Stimulated activated CD4-positive, alpha-beta T cell treated with anti-CD3 and anti-CD28 coated beads, Interleukin-2, amount 100 ng/mL, for 24 hours (primary cell): ENCODE measurements at regions not wholly inside any gene's neighbourhood (a gene's known extent, or its start where the extent isn't known, plus 50 kb on each side); places are given as distances from the start of the nearest gene placed in this dataset.
"Not testable (repeated sequence)": the region's sequence is repeated elsewhere in the genome, so short reads cannot be mapped to it uniquely, and the experiment has no call there.

Source experiments
- DNase-seq, 2 donors: peaks; one replicate each; pipeline ENCODE4 v3.0.0-alpha.2; 2020

DNA sequence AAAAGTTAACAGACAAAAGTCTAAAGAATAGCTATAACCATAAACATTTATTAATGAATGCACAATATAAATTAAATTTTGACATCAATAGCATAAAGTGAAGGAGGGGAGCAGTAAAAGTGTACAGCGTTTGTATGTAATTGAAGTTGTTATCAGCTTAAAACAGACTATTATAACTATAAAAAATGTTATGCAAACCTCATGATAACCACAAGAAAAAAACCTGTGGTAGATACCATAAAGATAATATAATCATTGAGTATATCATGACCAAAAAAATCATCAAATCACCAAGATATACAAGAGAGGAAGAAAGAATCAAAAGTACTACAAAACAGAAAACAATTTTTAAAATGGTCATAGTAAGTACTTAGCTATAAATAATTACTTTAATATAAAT is 122.1 kb upstream of the ID2 start:
- no peak for DNase-seq

DNA sequence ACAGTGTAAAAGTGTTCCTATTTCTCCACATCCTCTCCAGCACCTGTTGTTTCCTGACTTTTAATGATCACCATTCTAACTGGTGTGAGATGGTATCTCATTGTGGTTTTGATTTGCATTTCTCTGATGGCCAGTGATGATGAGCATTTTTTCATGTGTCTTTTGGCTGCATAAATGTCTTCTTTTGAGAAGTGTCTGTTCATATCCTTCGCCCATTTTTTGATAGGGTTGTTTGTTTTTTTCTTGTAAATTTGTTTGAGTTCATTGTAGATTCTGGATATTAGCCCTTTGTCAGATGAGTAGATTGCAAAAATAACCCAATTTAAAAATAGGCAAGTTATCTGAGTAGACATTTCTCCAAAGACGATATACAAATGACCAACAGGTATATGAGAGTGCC is 120.2 kb upstream of the ID2 start:
- DNase-seq: not testable (repeated sequence)

DNA sequence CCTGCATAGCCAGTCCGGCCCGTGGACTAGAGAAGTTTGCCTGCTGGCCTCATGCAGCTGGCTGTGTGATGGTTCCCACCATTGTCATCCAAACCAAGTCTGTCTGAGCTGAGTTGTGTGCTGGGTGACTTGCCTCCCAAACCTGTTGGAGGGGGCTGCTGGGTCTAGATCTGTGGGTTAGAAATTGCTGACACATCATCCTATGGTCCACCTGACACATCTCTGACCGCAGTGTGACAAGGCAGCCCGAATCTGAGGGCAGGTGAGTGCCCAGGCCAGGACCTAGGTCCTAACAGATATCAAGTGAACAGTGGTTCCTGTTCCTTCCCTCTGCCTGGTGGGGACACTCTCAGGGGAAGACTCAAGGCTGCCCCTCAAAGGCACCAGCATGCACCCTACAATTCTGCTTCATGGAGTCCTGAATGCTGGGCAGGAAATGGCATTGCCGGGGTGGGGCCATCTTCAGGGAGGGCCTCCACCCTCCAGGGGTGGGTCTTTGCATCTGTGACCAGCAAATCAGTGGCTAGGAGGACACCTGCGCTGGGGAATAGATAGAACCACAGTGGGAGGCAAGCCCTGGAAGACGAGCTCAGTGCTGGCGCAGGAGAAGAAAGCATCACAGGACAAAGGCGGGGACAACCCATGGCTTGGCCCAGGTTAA is 117.9 kb upstream of the ID2 start:
- DNase-seq: peak in 1 of 2 donors; percentile 14

DNA sequence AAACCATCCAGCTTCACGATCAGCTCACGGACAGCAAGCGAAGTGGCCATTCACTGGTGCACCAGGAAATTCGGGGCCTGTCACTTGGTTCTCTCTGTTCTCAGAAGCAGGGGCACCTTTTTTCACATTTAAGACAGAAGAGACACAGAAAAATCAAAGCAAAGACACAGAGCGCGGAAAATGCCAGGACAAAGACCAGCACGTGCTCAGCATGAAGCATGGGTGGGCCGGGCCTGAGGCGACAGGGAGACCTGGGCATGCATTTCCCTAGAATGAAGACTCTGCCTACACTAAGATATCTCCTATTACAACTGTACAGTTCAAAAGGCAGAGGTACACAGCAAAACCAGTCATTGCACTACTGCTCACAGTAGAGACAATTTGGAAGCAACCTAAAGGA is 117.4 kb upstream of the ID2 start:
- DNase-seq: no peak

DNA sequence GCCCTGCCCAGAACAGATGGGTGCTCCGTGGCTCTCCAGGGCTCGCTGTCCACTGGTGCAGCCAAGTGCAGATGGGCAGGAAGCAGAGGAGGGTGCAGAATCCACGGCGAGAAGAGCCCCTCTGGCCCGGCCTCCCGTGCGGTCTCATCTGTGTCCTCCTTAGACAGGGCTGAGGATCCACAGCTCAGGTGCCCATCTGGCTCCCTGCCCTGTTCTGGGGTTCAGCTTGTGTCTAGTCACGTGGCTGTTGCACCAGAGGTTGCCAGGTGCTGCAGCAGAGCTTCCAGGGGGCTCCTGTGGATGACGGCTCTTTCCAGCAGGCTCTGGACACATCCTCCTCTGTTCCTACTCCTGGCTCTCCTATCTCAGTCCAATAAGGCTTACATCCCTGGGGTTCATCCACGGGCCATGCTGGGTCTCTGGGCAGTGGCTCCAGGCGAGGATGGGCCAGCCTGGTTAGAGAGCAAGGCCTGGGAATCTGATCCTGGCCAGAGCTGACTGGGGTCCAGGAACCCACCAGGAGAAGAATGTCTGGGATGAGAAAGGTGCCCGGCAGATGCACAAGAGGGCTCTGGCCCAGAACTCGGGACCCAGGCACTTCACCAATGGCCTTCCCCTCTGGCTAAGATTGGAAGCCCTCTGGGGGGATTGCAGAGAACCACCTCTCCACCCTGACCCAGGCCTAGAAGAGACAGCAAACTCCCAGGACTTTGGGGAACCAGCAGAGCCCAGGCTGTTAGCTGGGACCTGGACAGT is 116.3 kb upstream of the ID2 start:
- peak in 1 of 2 donors; percentile 14 for DNase-seq

DNA sequence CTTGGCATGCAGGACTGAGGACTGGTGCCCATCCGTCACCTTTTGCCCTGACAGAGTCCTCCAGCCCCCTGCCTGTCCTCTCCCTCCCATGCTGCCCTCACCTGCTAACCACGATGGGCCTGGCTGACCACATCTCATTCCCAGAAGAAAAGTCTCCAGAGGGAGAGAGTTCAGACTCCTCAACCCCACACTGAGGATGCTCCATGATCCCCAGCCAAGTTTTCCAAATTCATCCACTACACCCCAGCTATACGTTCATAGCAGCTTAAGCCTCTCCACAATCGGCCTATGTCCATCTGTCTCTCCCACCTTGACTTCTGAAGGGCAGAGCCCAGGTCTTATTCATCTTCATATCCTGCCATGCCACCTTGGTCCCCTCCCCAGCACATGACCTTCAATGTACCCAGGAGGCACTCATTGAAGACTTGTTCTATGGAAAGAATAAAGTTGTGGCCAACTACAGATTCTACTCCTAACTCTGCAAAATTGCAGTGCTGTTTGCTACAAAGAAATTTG is 115.6 kb upstream of the ID2 start:
- peak in 1 of 2 donors; percentile 11 for DNase-seq

DNA sequence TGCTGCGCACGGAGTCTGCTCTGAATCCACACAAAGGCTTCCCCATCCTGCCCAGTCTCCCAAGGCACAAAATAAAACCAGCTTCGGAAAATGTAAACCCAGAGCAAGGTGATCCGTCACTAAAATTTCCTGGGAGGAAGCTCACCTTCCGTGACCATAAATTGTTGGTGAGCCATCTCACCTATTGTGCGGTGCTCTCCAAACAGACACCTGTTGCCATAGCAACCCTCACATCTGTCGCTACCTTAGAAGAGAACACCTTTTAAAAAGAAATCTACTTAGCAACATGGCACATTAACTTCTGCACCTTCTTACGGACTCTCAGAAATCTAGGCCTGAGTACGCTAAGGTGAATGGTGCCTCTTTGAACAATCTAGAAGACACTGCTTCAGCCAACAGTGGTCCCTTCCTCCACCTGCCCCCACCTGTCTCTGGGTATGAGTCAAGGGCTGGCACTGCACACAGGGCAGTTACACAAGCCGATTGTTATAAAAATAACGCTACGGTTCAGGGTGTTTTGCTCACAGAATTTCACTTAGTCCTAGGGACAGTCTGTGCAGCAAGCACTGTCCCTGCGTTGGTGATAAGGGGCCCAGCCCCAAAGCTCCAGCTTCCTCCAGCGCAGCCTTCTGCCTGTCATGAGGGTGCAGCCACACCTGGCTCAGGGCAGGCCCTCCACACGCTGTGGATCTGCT is 114.9 kb upstream of the ID2 start:
- no peak for DNase-seq

DNA sequence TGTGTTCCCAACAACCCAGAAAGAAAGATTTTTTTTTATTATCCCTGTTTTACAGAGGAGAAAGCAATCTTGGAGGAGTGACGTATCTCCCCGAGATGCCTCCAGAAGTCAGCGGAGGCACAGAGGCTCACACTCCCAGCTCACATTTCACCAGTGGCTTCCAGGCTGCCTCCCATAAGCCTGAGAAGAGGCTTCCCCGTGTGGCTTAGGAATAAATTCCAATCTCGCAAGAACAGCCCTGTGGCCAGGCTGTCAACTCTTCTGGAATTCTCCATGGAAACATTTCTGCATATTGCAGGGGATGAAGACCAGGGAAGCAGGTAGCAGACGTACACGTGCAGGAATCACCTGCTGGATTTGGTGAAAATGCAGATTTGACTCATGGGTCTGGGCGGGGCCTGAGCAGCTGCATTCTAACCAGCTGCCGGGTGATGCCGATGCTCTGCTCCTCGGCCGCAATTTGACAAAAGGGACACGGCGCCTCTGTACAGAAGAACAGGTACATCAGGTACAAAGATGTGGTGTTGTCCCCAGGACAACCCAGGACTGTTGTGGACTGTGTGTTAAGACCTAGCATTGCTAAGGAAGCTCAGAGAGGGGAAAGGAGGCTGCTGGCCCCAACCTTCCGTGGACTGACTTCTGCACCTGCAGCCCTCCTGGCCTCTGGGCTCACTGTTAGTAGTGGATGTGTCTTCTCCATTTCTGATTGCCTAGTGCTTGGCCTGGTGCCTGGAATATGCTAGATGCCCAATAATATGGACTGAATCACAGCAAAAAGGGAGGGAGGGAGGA is 114.2 kb upstream of the ID2 start:
- no peak for DNase-seq

DNA sequence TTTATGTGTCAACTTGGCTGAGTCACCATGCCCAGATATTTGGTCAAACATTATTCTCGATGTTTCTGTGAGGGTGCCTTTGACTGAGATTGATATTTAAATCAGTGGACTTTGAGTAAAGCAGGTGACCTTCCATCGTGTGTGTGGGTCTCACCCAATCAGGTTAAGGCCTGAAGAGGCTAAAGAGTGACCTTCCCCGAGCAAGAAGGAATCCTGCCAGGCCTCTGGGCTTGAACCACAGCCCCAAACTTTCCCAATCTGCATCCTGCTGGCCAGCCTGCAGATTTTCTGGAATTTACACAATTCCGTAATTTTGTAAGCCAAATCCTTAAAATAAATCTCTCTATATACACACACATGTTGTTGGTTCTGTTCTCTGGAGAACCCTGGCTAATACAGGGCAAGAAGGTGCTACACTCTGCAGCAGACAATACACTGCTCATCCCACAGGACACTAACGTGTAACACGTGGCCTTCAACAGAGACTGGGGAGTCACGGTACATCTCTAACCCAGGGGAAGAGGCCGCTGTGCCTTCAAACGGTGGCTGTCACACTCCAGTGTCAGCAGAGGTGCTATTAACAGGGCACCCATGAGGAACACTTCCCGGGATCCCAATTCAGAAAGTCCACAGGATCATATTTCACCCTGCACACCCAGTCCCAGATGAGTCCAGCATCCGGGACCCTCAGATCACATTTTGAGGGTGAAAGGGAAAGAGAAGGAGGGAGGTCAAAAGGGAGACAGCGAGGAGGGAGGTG is 113.1 kb upstream of the ID2 start:
- DNase-seq: no peak

DNA sequence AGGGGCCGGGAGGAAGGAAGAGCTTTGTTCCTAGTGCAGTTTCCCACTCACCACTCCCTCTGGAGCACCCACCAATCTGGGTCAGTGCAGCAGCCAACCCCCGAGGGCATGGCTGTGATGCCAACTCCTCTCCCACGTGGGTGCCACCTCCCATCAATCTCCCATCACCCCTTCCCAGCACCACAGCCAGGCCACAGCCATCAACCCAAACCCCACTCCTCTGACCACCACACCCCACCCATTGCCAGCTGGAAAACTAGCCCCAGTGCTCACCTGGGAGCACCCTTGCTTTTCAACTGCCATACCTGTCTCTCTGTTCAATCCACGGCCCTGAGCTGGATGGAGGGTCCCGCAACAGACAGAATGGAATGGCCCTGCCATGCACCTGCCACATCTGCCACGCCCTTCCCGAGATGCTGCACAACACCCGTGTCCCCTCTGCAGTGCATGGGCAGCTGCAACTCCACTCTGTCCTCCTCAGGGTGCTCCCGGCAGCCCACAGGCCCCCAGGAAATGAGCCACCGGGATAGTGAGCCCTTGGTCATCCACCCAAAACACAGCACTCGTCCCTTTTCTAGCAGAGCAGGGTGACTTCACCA is 112.4 kb upstream of the ID2 start:
- no peak for DNase-seq

DNA sequence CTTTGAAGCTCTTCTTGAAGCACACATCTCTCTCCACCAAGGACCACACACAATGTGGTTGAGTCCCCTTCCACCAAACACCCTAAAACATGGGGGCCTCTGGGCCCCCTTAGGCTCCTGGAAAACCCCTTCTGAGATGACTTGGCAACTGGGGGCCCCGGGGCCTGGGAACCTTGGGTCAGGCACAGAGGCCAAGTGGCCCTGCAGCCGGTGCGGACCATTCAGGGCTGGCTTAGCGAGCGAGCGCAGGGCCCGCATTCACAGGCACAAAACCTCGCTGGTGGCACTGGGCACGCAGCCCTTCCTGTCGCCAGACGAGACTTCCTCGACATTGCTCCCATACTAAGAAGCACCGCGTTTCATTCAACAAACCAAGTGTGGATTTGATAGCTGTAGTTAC is 111.2 kb upstream of the ID2 start:
- DNase-seq: no peak

DNA sequence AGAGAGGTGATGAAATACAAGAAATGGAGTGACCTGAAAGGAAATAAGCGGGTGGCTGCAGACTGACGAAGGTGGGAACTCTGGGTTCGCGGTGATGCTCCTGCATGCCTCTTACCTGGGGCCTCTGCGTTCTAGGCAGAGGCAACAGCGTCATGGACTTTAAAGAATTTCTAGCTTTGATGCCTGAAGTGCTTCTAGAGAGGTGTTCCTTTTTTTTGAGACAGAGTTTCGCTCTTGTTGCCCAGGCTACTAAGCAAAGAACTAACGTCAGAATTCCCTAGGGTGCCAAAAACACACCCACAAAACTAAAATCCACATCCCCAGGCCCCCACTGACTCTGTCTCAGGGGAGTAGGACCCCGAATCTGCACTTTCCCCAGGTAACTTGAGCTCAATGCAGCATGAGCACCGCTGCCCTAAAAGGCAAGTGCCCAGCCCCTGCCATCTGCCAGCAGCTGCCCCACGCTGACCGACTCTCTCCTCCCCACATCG is 110.5 kb upstream of the ID2 start:
- DNase-seq: no peak

DNA sequence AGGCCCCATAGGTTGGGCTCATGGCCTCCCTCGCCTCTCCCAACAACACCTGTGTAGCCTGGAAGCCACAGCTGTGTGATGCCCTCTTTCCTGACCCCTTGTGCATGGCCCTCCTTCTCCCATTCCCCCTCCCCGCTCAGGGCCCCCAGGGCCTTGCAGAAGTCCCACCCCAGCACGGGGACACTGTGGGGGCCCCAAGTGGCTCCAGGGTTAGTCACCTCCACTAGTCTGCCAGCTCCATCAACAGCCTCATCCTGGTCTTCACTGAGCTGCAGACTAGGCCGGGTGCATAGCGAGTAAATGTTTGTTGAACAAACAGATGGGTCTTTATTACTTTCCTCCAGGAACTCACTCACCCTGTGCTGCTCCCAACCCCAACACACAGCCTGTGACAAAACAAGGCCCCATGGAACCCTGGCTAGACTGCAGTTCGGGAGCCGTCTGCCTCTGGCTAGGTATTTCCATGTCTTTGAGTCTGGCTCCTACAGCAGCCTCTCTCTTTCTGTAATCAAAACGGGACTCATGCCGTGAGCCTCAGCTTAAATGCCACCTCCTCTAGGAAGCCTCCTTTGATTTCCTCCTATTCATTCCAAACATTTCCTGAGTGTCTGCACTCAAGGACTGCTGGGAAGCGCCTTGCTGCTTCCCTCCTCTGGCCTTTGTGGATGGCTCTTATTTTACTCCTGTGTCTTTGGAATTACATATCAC is 109.9 kb upstream of the ID2 start:
- DNase-seq: no peak

DNA sequence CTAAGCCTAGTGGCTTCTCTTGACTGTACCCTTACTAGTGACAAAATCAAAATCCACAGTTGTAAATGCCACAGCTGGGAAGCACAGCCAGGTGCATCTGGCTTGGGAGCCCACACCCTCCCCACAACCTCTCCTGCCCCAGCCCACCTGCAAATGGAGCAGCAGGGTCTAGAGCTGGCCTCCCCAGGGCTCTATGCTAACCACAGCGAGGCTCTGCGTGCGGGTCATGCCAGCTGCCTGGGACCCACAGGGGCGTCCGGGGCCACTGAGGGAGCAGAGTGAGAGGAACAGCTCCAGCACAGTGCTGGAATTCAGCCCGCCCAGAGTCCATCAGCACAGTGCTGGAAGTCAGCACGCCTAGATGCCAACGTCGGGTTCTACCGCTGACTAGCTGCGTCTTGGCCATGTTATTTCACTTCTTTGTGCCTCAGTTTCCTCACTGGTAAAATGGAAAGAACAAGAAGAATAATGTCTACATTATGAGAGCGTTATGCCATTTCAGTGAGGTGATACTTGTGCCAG is 109.1 kb upstream of the ID2 start:
- DNase-seq: no peak

DNA sequence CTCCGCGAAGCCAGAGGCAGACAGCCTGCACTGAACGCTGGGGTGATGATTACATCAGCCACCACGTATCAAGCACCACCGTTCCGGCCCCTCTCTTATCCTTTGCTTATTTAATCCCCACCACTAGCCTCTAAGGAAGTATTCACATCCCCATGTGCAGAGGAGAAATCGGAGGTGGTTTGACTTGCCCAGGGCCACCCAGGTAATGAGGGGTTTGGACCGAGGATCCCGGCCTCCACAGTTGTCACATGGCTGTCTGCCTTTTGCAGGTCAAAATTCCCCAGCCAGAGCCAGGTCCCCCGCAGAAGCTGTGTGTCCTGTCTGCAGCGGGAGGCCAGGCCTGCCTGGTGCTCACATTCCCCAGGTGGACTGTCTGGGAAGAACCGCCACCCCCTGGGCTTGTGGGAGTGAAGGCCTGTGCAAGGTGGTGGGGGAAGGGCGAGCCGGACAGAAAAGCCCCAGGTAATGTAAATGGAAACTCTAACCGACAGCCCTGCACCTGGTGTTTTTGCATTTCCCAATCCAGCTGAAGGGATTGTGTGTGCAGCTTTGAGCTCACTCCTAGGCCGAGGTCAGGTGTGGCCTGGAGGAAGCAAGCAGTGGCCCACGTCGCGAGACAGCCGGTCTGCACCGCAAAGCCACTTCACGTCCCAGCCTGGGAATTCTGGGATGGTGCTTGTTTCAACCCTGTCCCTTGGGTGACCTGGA is 108.5 kb upstream of the ID2 start:
- no peak for DNase-seq

DNA sequence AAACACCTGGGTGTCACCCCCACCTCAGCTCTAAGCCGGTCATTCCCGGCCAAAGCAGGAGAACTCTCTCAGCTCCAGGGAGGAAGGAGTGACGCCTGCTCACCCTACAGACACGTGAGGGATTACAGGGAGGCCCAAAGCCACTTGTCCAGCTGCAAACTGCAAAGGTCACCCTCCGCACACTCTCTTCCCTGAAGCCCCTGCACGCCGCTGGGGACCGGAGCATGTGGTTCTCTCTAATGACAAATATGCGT is 108.0 kb upstream of the ID2 start:
- no peak for DNase-seq

DNA sequence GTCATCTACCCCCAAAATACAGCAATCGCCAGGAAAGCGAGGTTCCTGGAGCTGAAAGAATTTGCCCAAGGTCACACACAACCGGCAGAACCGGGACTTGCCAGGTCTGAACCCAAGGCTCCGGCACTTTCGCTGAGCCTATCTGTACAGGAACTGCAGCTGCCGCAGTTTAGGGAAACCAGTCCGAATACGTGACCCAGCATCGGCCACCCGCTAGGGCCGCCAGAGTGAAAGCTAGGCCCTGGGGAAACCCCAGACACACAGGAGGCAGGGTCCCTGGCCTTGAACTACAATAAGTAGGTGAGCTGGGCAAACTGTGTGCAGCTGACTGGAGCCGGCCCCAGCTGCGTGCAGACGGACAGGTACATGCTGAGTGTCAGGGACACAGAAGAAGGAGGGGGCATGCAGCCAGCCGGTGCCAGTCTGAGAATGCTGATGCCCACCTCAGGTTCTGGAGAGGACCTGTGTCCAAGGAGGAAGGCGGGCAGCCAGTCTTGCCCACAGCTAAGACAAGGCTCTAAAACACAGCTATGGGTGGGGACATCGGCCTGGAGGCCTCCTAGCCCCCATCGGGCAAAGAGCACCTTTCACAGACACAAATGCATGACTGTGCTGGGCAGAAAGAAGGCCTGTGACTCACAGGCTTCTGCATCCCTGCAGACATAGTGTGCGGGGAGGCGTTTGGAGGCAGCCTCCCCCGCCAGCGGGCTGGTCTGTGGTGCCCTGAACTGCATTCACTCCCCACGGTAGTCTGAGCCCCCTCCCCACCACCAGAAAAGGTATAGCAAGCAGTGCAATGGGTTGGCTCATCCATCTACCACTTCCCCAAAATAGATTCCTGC is 107.4 kb upstream of the ID2 start:
- DNase-seq: peak in 1 of 2 donors; percentile 17

DNA sequence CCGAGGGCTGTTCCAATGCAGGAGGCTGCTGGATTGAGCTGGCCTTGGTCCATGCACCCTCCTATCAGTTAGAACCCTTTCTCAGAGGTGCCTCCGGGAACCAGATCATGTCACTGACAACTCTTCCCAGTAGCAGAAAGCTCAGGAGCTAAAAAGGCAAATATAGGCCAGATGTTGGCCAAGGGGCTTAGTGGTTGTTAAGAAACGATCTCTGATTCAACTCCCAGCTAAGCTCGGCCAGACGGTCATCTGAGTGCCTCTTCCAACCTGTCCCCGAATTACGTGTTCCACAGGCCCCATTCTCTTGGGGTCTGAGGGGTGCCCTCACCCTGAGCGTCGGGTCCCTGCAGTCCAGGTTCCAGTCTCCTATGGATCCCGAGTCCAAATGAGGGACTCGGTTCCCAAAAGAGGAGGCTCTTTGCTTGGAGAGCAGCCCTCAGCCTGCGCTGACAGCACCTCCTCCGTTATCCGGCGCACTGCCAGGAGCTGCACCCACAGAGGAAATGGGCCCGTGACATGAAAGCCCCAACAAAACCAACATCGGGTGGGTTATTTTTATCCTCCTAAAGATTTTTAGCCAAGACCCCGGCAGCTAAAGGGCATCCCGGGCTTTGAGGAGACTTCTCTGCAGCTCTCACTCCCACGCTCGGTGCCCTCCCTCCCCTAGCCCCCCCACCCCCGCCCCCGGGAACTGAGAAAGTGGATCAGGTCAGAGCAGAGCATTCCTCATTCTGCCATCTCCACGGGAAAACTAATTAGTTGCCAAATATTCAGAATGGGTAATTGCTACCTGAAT is 106.6 kb upstream of the ID2 start:
- peak; percentile 41 to 51 for DNase-seq
